Inflammatory macrophage (primary cell): ENCODE measurements at regions not wholly inside any gene's neighbourhood (a gene's known extent, or its start where the extent isn't known, plus 50 kb on each side); places are given as distances from the start of the nearest gene placed in this dataset.
"Not testable (repeated sequence)": the region's sequence is repeated elsewhere in the genome, so short reads cannot be mapped to it uniquely, and the experiment has no call there.

Experiments
- DNase-seq, 2 donors: peaks; one replicate each; pipeline ENCODE4 v3.0.0-alpha.2; 2020 to 2022

DNA sequence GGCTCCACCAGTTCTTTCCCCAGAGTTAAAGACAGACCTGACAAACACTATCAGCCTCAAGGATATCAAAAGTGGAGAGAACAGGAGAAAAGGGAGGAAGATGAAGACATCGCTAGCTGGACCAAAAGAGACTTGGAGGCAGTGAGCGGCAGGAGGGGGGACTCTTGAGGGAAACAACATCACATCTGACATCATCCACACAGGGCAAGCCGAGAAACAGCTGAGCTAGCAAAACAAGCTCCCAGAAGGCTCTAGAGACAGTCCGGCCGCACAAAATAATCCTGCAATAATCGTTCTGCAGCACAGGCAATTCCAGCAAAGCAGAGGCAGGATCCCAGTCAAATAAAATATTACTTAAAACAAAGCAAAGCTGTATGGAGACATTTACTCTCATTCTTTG, 239.8 kb downstream of the EN1 start:
- no peak for DNase-seq

GRCh38 chr2:118604811-118605210, 242.6 kb downstream of the EN1 start:
- DNase-seq, result no peak

GRCh38 chr2:118604371-118604770, 243.1 kb downstream of the EN1 start:
- no peak for DNase-seq

DNA sequence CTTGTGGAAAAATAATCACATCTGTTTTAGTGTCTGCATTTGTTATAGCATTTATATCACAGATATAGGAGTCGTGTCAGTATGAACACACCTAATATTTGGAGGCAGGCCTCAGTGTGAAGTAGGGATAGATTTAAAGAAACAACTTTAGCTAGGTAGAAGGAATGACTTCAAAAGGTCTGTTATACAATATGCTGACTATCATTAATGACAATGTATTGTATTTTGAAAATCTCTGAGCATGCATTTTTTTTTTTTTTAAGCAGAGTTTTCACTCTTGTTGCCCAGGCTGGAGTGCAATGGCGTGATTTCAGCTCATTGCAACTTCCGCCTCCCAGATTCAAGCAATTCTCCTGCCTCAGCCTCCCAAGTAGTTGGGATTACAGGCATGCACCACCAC, 248.3 kb downstream of the EN1 start:
- DNase-seq, result no peak

DNA sequence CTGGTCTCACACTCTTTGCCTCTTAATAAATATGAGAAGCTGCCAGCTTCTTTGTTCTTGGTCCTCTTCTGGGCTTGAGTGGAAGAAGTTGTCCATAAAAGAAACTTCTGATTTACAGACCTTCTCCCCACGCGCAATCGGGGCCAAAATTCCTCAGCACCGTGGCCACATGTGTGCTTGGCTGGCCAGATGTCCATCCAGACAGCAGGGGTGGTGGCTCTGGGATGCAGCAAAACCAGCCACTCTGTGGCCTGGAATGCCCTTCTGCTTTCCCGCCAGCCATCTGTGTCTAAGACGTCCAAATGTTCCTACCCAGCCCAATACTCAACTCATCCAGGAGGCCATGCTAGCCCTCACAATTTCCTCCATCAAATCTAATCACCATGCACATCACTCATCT, 250.8 kb downstream of the EN1 start:
- no peak for DNase-seq

- DNase-seq, result no peak
Observed at GRCh38 chr2:118593257-118593656, 254.2 kb downstream of the EN1 start.

DNA sequence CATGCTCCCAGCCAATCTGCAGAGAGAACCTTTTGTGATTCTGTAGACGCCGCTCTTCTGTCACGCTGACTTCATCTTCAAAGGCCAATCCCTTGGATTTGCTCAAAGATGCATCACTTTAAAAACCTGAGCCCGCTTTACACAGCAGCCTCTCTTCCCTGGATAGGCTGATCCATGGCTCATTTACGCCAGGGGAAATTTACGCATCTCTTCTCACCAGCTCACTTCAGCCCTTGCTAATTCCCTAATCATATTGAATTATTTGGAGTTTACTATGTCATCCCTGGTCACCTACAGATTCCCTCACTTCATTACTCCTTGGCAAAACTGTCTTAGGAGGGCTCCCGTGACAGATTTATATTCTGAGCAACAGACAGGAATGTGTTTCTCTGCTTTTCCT, 256.2 kb downstream of the EN1 start:
- DNase-seq, result no peak

DNA sequence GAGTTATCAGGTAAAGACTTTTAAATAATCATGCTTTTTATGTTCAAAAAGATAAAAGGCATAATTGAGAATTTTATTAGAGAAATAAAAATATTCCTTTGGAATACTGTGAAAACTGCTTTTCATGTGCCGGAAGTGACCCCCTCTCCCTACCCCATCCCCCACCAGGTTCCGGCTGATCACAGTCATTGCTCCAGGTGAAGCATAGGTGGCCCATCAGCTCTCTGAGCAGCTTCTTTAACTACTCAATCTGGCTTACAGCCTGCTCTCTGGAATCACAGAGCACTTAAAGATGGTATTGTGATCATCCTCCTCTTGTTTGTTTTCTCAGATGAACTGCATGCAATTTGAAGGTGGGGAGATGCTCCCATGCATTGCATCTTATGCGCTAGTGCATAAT, 257.7 kb downstream of the EN1 start:
- no peak for DNase-seq

DNA sequence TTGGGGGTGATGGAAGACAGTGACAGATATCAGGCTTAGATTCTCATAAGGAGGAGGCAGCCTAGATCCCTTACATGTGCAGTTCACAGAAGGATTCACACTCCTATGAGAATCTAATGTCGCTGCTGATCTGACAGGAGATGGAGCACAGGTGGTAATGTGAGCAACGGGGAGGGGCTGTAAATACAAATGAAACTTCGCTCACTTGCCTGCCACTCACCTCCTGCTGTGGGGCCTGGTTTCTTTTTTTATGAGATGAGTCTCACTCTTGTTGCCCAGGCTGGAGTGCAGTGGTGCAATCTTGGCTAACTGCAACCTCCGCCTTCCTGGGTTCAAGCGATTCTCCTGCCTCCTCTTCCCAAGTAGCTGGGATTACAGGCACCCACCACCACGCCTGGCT, 258.6 kb downstream of the EN1 start:
- no peak for DNase-seq

DNA sequence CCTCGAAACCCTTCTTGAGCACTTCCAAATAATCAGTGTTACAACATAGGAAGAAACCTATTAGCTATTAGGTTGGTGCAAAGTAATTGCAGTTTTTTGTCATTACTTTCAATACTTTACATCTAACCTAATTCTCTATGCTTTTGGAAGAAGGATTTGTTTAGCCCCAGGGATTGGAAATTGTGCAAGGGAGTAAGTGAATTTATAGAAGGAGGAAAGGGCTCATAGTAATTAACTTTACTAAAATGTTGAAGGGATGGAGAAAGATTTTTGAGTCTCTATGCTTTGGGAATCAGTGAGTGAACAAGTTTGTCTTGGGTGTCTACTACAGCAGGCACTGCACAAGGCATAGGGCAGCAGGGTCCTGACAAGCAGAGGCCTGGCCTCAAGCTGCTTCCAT, 261.1 kb downstream of the EN1 start:
- DNase-seq, result no peak

GRCh38 chr2:118584877-118585276, 262.6 kb downstream of the EN1 start:
- no peak for DNase-seq

DNA sequence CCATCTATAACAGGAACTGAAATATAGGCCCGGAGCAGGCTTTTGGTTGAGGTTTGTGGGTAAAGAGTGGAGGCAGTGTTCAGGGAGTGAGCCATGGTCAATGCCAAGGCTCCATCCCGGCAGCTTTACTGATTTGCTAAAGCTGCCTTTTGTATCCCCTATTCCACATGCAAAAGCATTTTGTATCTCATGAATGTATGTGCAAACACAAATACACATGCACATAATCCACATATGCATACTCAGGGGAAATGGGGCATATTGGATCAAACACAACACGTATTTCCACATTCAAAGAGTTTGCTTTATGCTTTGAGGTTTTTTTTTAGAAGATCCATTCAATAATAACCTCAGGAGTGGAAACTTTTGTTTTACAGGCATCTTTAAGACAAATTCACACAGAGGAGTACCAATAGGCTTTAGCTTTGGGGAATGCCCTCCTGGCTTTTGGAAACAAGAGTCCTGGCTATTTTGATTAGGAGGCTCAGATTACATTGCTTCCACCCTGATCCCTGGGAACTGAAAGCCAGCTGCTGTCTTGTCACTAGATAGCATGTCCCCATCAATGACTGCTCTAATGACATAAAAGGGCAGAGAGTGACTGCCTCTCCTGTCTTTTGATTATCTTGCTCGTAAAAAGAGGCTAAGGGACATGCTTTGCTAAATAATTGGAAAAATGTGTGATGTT, 263.2 kb downstream of the EN1 start:
- DNase-seq, result no peak

GRCh38 chr2:118582058-118582457, 265.4 kb downstream of the EN1 start:
- no peak for DNase-seq

GRCh38 chr2:118580651-118581050, 266.8 kb downstream of the EN1 start:
- DNase-seq, result no peak

GRCh38 chr2:118580107-118580506, 267.3 kb downstream of the EN1 start:
- no peak for DNase-seq

- DNase-seq, result no peak
Observed at GRCh38 chr2:118577202-118577601, 270.2 kb downstream of the EN1 start.

DNA sequence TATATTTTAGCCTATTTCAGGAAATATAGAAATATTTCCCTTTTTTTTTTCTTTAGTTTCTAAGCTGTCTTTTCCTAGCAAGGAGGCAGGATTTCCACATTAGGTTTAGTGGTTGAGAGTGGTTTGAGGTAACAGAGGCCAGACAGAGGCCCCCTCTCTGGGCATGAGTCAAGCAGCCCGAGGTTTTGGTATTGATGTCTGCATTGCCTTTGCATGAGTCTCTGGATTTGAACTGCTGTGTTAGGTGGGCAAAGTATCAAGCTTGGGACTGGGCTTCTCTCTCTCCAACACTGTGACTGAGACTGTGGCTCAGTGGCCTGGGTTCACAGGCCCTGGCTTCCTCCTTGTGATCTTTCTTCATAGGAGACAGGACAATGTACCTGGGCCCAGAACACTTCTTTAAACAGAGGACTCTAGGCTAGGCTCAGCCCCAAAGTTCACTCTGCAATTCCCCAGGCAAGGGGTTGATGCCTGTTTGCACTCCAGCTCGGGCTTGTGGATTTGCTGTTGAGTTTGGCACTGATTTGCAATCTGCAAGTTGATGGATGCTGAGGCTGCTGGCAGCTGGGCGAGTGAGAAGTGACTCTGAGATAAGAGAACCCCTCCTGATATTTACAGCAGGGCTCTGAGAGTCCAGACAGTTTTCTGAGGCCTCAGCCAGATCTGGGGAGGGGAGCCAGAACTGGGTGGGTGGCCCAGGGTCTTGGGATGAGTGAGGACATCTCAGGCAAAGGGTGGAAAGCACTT, 271.2 kb downstream of the EN1 start:
- no peak for DNase-seq

GRCh38 chr2:118572380-118572779, 275.1 kb downstream of the EN1 start:
- not testable (repeated sequence) for DNase-seq

GRCh38 chr2:118569876-118570535, 277.4 kb downstream of the EN1 start:
- no peak for DNase-seq

DNA sequence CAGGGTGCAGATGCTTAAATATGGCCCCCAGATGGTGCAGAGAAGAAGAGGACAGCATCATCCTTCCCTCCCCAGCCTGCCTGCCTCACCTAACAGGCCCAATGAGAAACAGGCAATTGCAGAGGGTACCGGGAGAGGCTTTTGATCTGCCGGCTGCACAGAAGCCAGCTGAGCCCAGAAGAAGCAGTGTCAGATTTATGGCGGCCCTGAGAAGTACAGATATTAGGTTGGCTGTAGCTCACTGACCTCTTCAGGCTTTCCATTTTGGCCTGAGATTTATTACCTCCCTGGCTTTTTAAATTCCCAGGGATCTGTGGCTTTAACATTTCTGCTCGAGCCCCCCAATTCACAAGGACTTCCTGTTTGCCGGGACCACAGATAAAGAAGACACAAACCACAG, 278.7 kb downstream of the EN1 start:
- DNase-seq, result no peak

DNA sequence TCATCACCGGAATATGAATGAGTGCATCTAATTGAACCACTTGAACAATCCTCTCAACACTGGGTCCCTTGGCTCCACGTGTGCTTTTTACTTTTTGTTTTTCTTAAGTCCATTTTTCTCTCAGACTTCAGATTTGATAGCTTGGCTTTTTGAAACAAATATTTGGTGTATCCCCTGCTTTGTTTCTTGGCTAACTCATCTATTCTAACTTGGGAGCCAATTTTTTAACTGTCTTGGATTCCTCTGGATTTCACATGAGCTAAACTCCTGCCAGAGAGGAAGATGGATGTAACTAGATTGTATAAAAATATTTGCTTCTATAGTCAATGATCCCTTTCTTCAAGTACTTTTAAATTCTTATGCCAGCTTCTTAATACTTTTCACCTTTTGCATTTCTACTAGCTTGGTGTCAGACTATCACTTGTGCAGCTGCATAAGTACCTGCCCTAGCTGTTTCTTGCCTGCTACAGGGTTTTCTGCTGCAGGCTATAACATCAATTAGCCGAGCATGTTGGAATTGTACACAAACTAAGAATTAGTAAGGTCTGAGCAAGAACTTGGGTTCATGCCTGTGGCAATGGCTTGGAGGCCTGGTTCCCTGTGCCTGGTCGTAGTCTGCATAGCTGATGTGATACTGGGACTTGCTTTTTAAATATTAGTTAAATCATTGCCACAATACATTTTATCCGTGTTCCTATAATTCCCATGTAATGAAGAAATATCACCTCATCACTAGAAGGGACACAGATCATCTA, 281.5 kb downstream of the EN1 start:
- DNase-seq, result no peak

GRCh38 chr2:118565301-118565700, 282.1 kb downstream of the EN1 start:
- no peak for DNase-seq

DNA sequence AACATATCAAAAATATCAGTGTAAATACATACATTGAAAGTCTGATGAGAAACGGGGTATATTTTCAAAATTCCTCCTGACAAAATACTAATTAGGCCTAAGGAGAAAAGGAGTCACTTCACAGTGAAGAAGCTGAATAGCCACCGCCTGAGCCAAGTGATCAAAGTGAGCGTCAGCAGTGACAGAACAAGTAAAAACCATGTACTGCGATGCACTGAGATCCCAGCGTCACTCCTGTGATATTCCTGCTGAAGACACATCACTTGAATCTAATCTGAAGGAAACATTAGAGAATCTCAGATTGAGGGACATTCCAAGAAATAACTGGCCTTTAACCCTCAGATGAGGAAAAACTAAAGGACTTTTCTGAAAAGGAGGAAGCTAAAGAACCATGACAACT, 285.3 kb downstream of the EN1 start:
- no peak for DNase-seq
